Stimulated activated CD4-positive, alpha-beta T cell treated with anti-CD3 and anti-CD28 coated beads, Interleukin-4, amount 100 ng/mL, for 24 hours (primary cell): ENCODE measurements at regions not wholly inside any gene's neighbourhood (a gene's known extent, or its start where the extent isn't known, plus 50 kb on each side); places are given as distances from the start of the nearest gene placed in this dataset.

Experiments
- DNase-seq: peaks from one replicate; pipeline ENCODE4 v3.0.0-alpha.2; 2020

DNA sequence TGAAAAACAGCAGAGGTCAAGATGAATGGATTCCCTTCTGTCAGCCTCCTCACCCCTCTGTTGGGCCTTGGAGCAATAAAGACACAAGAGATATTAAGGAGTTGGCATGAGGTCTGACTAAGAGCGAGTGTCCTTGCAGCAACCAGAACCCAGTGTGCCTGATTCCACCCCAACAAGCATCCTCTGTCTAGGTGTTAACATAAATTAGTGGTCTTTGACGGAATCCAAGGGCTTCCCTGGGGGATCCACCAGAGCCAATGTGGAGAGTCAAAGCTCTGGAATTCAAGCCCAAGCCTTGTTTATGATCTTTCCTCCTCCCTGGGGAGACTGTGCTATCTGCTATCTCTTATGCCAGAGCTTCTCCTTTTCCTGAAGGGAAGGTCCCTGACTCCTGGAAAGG, 128.1 kb upstream of the SMIM23 start:
- no peak for DNase-seq

GRCh38 chr5:171659896-171660295, 125.7 kb upstream of the SMIM23 start:
- no peak for DNase-seq

DNA sequence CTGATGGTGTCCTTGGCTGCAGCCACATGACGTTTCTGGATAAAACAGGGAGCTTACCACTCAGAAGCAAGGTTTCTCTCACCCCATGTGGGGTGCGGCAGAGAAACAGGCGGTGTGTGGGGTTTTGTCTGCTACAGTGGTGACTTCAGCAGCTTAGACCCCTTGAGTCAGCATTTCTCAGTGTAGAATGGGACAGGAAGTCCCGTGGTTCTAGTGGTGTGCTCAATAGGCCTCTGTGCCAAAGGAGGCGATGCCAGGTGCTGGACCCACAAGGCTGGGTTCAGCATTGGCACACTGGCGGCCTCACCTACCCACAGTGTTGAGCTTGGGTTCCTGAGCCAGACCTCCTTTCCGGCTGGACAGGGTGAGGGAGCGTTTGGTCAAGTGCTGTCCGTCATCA, 125.2 kb upstream of the SMIM23 start:
- no peak for DNase-seq

- no peak for DNase-seq
These were observed 124.5 kb upstream of the SMIM23 start for GRCh38 chr5:171661143-171661542.

- no peak for DNase-seq
These were observed 122.1 kb upstream of the SMIM23 start for GRCh38 chr5:171663311-171664085.

DNA sequence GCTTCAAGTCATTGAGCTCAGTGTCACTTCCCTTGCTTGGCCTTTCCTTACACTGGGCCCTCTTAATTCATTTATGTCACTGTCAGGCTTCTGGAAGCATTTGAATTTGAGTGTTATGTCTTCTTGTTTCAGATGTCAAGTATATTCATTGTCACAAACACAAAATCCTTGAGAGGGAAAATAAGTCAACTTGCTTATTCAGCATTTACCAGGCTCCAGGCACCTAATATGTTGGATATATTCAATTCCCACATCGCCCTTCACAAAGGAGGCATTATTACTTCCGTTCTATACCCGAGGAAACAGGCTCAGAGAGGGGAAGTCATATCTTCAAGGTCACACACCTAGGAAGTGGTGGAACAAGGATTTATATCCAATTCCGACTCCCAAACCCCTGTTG, 121.1 kb upstream of the SMIM23 start:
- DNase-seq, result no peak

GRCh38 chr5:171666815-171667214, 118.8 kb upstream of the SMIM23 start:
- no peak for DNase-seq

- DNase-seq, result no peak
These were observed 118.1 kb upstream of the SMIM23 start for GRCh38 chr5:171667341-171668096.

- DNase-seq, result no peak
These were observed 117.6 kb upstream of the SMIM23 start for GRCh38 chr5:171668097-171668412.

DNA sequence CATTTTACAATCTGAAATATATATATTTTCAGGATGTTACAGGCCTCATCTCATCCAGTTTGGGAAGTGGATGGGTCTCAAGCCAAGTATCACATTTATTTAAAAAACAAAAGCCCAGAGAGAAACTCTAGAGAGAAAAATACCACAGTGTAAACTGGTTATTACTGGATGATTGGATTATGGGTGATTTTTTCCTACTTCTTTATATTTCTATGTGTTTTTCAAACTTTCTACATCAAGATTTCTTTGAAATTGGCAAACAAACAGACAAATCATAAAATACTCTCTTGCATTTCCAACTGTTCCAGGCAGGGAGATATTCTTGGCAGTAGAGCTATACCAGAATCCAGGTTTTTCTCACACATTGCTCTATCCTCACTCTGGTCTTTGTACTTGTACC, 116.0 kb upstream of the SMIM23 start:
- no peak for DNase-seq

GRCh38 chr5:171672556-171672955, 113.1 kb upstream of the SMIM23 start:
- DNase-seq, result no peak

- no peak for DNase-seq
These were observed 112.3 kb upstream of the SMIM23 start for GRCh38 chr5:171673328-171673727.

GRCh38 chr5:171673840-171674239, 111.8 kb upstream of the SMIM23 start:
- DNase-seq, result no peak

- DNase-seq, result no peak
These were observed 110.1 kb upstream of the SMIM23 start for GRCh38 chr5:171675511-171675910.

- no peak for DNase-seq
These were observed 109.2 kb upstream of the SMIM23 start for GRCh38 chr5:171676286-171676944.

- DNase-seq, result no peak
These were observed 107.0 kb upstream of the SMIM23 start for GRCh38 chr5:171678646-171679045.

DNA sequence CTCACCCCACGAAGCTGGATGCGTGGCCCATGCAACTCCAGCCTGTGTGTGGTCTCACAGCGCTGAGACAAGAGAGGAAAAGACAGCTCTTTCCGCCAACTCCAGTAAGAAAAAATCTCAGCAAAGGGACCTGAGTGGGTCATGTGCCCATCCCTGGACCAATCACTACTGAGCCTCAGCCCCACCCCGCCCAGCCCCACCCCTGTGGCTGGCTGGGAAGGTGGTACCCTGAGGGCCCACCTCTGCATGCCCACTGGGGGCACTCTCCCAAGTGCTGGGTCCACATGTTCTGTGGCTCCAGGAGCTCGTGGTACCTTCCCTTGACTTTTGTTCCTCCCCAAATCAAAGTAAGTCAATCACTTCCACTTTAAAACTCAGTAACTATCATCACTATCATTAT, 105.1 kb upstream of the SMIM23 start:
- no peak for DNase-seq

DNA sequence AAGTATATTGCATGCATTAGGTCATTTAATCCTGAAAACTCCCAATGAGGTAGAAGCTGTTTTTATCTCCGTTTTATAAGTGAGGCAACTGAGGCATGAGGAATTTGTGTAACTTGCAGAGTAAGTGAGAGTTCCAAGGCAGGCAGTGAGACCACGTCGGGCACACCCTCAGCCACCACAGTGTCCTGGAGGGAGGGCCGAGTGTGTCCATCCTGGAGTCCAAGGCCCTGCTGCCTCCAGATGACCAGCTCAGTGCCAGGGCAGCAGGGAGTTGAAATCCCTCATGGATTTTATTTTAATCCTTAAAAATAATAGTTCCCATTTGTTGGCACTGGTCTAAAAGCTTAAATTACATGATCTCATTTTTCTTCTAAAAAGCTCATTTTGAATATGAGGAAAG, 104.6 kb upstream of the SMIM23 start:
- DNase-seq, result no peak

DNA sequence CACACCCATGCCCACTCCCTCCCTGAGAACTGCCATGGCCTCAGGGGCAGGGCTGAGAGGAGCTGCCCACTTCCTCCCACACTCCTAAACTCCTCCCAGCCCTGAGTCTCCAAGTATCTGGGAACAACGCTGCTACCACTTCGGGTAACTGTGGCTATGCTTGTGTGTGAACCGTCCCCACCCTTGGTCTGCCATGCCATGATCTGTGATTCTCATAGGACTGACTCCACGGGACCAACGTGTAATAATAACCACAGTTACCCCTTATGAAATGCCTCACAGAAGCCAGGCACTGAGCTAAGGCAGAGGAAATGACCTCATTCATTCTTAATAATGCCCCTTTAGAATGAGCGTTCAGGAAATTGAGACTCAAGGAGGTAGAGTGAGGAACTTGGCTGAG, 103.9 kb upstream of the SMIM23 start:
- DNase-seq, result no peak

GRCh38 chr5:171682801-171683200, 102.8 kb upstream of the SMIM23 start:
- no peak for DNase-seq

GRCh38 chr5:171684169-171684568, 101.4 kb upstream of the SMIM23 start:
- no peak for DNase-seq

GRCh38 chr5:171688696-171689495, 96.7 kb upstream of the SMIM23 start:
- DNase-seq, result no peak

DNA sequence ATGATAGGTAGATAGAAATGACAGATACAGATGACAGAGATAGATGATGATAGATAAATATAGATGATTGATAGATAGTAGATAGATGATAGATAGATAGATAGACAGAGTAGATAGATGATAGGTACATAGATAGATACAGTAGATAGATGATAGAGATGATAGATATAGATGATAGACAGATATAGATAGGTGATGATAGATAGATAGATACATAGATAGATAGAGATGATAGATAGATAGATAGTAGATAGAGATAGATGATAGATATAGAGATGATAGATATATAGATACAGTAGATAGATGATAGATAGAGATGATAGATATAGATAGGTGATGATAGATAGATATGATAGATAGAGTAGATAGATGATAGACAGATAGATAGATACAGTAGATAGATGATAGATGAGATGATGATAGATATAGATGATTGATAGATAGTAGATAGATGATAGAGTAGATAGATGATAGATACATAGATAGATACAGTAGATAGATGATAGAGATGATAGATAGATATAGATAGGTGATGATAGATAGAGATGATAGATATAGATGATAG, 95.7 kb upstream of the SMIM23 start:
- no peak for DNase-seq
